Activated CD4-positive, alpha-beta memory T cell treated with anti-CD3 and anti-CD28 coated beads, Interleukin-2, amount 10 ng/mL, durations not matched to agents 7 days and 5 days (primary cell): ENCODE measurements at regions not wholly inside any gene's neighbourhood (a gene's known extent, or its start where the extent isn't known, plus 50 kb on each side); places are given as distances from the start of the nearest gene placed in this dataset.

Source experiments
- CTCF ChIA-PET: fragments of 350-600 bp; sonication (Branson Sonifier 250); formaldehyde crosslinking; loops from one replicate; lab custom pipeline; 2021; ENCODE audit warnings: antibody characterized with exemption, inconsistent platforms; lab: Charles Lee
- POLR2A ChIA-PET: fragments of 350-600 bp; sonication (Branson Sonifier 250); formaldehyde crosslinking; loops from one replicate; lab custom pipeline; 2021; ENCODE audit warnings: antibody characterized with exemption; lab: Charles Lee
- DNase-seq: peaks from one replicate; pipeline ENCODE4 v3.0.0-alpha.2; 2020
- H3K27ac Mint-ChIP-seq: one replicate; pipeline ENCODE4 v1.8.0; 2021; ENCODE audit warnings: mild to moderate bottlenecking, mixed read lengths
- H3K27me3 Mint-ChIP-seq: one replicate; pipeline ENCODE4 v1.8.0; 2021; ENCODE audit warnings: mixed read lengths
- H3K36me3 Mint-ChIP-seq: one replicate; pipeline ENCODE4 v1.8.0; 2021; ENCODE audit warnings: low read depth, mixed read lengths
- H3K4me1 Mint-ChIP-seq: one replicate; pipeline ENCODE4 v1.8.0; 2021; ENCODE audit warnings: mixed read lengths
- H3K4me3 Mint-ChIP-seq: one replicate; pipeline ENCODE4 v1.8.0; 2021; ENCODE audit warnings: mild to moderate bottlenecking, mixed read lengths
- H3K9me3 Mint-ChIP-seq: one replicate; pipeline ENCODE4 v1.8.0; 2021; ENCODE audit warnings: mixed read lengths

DNA sequence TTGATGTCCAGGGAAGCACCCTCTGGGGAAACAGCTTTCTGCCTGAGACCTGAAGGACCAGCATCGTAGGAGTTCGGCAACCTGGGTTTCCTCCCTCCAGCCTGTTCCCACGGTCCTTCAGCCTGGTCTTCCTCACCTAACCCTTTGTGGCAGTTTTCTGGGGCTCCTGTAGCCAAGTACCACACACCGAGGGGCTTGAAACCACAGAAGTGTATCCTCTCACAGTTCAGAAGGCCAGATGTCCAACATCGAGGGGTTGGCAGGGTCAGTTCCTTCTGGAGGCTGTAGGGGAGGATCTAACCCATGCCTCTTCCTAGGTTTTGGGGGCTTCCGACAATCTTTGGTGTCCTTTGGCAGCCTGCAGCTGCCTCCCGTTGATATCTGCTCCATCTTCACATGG is 381.0 kb upstream of the TNRC6C start:
- no peaks in the 10 kb centered on the region for H3K36me3 Mint-ChIP-seq
- ChIA-PET POLR2A (no interaction called here), CTCF (no interaction called here)
- peaks cover 33% of the 10 kb centered on the region for H3K27me3 Mint-ChIP-seq
- no peaks in the 10 kb centered on the region for H3K9me3 Mint-ChIP-seq
- no peak overlapping the region for H3K27ac Mint-ChIP-seq
- H3K4me1 Mint-ChIP-seq: peaks cover 7% of the 10 kb centered on the region
- H3K4me3 Mint-ChIP-seq: no peak overlapping the region
- DNase-seq: no peak

DNA sequence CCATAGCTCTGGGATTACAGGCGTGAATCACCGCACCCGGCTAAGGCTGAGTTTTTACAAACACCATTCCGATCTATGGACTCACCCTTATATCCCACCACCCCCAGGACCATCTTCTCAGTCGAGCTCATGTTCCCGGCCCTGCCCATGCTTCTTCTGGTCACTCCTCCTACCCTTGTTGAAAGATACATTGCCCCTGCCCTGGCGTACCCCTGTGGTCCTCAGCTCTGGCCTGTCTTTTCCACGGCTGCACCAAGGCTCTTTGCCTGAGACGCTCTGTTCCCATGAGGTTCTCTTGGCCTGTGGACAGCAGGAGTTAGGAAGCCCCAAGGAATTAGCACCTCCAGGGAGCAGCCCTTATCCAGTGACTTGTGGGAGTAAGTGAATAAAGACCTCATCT is 379.4 kb upstream of the TNRC6C start:
- Mint-ChIP-seq H3K36me3 (no peaks in the 10 kb centered on the region), H3K9me3 (no peaks in the 10 kb centered on the region), H3K27me3 (peaks cover 21% of the 10 kb centered on the region), H3K4me1 (peaks cover 7% of the 10 kb centered on the region), H3K27ac (no peak overlapping the region), H3K4me3 (no peak overlapping the region)
- DNase-seq: no peak
- ChIA-PET CTCF (no interaction called here), POLR2A (no interaction called here)

DNA sequence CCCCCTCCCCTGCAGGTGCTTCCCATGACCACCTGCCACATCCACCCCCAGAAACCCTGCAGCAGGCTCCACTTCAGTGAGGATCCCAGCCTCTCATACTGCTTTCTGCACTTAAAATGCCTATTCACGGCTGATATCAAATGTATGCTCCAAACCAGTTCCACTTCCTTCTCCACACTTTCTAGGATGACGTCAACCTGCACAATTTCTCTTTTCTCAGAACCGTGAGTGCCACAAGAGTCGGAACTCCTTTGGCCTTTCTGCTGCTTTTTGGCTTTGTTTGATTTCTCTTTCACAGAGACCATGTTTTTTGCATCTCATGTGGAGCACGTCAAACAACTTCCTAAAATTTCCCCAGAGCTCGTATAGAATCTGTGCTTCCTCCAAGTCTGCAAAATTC is 378.8 kb upstream of the TNRC6C start:
- Mint-ChIP-seq H3K9me3 (no peaks in the 10 kb centered on the region), H3K27me3 (peaks cover 18% of the 10 kb centered on the region), H3K36me3 (no peaks in the 10 kb centered on the region), H3K4me3 (no peak overlapping the region), H3K4me1 (peaks cover 7% of the 10 kb centered on the region), H3K27ac (no peak overlapping the region)
- ChIA-PET POLR2A (no interaction called here), CTCF (no interaction called here)
- DNase-seq: no peak

DNA sequence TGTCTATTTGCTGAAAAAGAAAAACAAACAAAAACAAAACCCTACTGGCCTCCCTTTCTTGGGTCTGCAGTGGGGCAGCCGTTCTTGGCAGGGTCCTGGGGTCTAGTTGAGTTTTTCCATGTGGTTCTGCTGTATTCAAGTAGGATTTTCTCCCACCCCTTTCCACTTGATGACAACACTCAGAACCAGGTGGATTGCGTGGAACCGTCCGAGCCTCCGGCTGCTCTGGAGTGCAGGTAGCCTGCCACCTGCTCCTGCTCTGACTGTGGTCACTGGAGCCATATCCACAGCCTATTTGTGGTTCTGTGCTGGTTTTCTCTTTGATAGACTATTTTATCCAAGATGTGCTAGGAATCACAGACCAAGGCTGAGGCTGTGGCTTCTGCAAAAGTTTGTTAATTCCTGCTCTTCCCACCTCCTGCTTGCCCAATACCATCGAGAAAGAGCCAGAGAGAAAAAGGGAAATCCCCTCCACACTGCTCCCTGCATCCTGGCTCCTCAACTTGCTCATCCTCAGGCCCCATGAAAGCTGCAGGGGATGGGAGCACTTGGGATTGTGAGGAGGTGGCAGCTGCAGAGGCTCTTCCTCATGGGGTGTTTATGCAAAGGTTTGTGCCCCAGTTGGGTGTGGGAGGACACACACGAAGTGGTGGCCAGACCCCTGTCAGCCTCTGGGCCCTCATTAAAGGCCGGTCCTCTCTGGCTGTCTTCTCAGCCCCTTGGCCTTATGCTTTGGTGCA is 377.8 kb upstream of the TNRC6C start:
- no peak for DNase-seq
- Mint-ChIP-seq H3K36me3 (no peaks in the 10 kb centered on the region), H3K9me3 (no peaks in the 10 kb centered on the region), H3K27ac (no peak overlapping the region), H3K4me3 (no peak overlapping the region), H3K27me3 (peaks cover 21% of the 10 kb centered on the region), H3K4me1 (peaks cover 7% of the 10 kb centered on the region)
- POLR2A ChIA-PET: no interaction called here
- CTCF ChIA-PET: no interaction called here

DNA sequence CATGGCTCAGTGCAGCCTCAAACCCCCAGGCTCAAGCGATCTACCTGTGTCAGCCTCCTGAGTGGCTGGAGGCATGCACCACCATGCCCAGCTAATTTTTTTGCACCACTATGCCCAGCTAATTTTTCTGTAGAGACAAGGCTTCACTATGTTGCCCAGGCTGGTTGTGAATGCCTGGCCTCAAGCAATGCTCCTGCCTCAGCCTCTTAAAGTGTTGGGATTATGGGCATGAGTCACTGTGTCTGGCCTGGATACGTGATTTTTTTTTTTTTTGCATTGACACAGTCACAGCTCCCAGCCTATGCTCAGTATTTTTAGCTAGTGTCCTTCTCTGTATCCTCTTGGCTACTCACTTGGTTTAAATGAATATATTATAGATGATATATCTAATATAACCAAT is 377.0 kb upstream of the TNRC6C start:
- POLR2A ChIA-PET: no interaction called here
- H3K27me3 Mint-ChIP-seq: peaks cover 27% of the 10 kb centered on the region
- H3K27ac Mint-ChIP-seq: no peak overlapping the region
- CTCF ChIA-PET: no interaction called here
- H3K4me1 Mint-ChIP-seq: peaks cover 7% of the 10 kb centered on the region
- no peak overlapping the region for H3K4me3 Mint-ChIP-seq
- H3K36me3 Mint-ChIP-seq: no peaks in the 10 kb centered on the region
- no peaks in the 10 kb centered on the region for H3K9me3 Mint-ChIP-seq
- no peak for DNase-seq

DNA sequence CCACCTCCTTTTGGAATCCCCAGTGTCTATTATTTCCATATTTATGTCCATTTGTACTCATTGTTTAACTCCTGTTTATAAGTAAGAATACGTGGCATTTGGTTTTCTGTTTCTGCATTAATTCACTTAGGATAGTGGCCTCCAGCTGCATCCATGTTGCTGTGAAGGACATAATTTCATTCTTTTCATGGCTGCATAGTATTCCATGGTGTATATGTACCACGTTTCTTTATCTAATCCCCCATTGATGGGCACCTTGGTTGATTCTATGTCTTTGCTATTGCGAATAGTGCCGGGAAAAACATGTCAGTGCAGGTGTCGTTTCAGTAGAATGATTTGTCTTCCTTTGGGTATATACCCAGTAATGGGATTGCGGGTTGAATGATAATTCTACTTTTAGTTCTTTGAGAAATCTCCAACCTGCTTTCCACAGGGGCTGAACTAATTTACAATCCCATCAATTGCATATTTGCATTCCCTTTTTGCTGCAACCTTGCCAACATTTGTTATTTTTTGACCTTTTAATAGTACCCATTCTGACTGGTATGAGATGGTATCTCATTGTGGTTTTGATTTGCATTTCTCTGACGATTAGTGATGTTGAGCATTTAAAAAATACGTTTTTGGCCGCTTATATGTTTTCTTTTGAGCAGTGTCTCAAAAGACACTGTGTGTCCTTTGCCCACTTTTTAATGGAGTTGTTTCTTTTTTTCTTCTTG is 373.2 kb upstream of the TNRC6C start:
- peaks cover 42% of the 10 kb centered on the region for H3K27me3 Mint-ChIP-seq
- no peak overlapping the region for H3K4me3 Mint-ChIP-seq
- no peak overlapping the region for H3K27ac Mint-ChIP-seq
- no peak for DNase-seq
- POLR2A ChIA-PET: no interaction called here
- CTCF ChIA-PET: no interaction called here
- H3K36me3 Mint-ChIP-seq: no peaks in the 10 kb centered on the region
- H3K4me1 Mint-ChIP-seq: peaks cover 2% of the 10 kb centered on the region
- peaks cover 8% of the 10 kb centered on the region for H3K9me3 Mint-ChIP-seq

DNA sequence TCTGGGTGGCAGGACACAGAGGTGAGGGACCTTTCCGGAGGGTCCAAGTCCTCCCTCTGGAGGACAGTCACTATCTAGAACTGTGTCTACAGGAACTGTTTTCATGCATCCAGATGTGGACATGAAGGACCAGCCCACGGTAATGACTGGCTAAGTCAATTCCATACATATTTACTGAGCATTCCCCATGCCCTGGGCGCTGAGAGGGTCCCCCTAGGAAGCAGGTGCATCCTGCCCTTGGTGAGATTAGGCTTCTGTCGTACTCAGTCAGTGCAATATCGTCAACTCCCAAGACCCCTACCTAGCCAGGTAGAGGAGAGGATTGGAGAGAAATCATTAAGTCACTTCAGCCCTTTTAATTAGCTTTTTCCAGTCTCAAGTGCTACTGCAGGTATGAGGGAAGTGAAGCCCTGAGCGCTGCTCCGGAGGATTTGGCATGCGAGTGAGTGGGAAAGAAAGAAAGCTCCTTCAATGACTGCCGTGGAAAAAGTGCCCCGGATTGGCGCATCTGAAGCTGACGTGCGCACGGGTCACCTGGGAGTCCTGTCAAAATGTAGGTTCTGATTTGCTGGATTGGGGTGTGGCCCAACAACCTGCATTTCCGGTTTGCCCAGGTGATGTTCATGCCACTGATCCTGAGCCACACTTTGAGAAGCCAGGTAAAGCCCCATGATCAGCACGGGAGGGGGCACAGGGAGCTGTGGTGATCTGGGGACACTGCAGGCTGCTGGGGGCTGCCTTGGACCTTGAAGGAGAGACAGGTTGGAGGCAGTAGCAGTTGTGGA is 367.4 kb upstream of the TNRC6C start:
- H3K27me3 Mint-ChIP-seq: peaks cover 64% of the 10 kb centered on the region
- H3K9me3 Mint-ChIP-seq: peaks cover 8% of the 10 kb centered on the region
- DNase-seq: no peak
- CTCF ChIA-PET: interaction anchor here (1.1 kb wide), 1 partner anchor 13 kb away, joined by 3 read pairs; no protein-coding TSS in a partner anchor
- peaks cover 18% of the 10 kb centered on the region for H3K4me1 Mint-ChIP-seq
- no peak overlapping the region for H3K27ac Mint-ChIP-seq
- POLR2A ChIA-PET: no interaction called here
- H3K36me3 Mint-ChIP-seq: no peaks in the 10 kb centered on the region
- H3K4me3 Mint-ChIP-seq: no peak overlapping the region

DNA sequence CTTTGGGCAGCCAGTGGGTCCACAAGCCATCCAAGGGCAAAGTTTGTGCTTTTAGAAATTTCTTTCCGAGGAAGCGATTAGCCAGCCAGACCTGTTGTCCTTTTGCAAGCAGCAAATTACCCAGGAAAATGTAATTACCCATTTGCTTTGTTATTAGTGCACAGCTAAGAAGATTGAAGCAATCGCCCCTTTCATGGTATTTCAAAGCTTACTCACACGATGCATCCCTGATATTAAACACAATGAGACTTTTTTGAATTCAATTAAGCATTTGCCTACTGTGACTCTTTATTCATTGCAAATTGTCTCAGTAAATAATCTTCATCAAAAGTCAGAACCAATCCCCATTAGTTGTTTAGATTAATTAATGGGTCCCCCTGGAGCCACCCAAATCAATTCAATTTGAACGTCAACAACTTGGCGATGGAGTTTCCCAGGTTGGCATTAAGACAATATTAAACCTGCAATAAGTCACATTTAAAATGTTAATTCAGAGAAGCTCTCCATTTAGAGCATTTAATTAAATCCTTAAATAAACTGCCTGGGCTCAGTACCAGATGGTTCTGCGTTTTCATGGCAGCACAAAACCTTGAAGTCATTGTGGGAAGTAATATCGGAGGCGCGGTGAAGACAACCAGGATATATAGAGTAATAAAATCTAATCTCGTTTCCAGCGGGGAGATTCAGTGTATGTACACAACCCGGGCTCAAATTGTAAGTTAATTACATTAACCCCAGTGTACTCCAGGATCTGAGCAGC is 366.2 kb upstream of the TNRC6C start:
- H3K27me3 Mint-ChIP-seq: peaks cover 55% of the 10 kb centered on the region
- ChIA-PET CTCF (no interaction called here), POLR2A (no interaction called here)
- H3K9me3 Mint-ChIP-seq: peaks cover 4% of the 10 kb centered on the region
- no peak overlapping the region for H3K27ac Mint-ChIP-seq
- no peaks in the 10 kb centered on the region for H3K36me3 Mint-ChIP-seq
- no peak overlapping the region for H3K4me3 Mint-ChIP-seq
- H3K4me1 Mint-ChIP-seq: peaks cover 18% of the 10 kb centered on the region
- DNase-seq: no peak

DNA sequence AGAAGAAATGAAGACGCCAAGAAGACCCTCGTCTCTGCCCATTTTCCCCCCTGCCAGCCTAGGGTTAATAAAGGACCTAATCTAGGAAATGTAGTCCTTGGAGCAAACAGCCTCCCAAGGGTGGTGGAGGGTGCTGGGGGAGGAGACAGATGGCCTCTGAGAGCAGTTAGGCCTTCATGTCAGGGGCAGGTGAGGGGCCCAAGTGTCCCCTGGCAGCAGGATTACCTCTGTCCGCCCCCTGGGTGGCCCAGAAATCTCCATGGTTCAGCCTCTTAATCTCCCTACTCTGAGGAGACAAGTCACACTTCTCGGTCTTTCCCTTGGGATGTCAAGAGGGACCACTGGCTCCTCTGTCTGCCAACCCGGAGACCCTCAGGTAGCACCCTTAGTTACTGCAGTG is 365.4 kb upstream of the TNRC6C start:
- Mint-ChIP-seq H3K27ac (no peak overlapping the region), H3K27me3 (peaks cover 51% of the 10 kb centered on the region), H3K9me3 (no peaks in the 10 kb centered on the region), H3K4me1 (peaks cover 18% of the 10 kb centered on the region), H3K4me3 (no peak overlapping the region), H3K36me3 (no peaks in the 10 kb centered on the region)
- DNase-seq: no peak
- ChIA-PET CTCF (interaction anchor here (1.3 kb wide), 1 partner anchor 50 kb away, joined by 4 read pairs; no protein-coding TSS in a partner anchor), POLR2A (no interaction called here)

DNA sequence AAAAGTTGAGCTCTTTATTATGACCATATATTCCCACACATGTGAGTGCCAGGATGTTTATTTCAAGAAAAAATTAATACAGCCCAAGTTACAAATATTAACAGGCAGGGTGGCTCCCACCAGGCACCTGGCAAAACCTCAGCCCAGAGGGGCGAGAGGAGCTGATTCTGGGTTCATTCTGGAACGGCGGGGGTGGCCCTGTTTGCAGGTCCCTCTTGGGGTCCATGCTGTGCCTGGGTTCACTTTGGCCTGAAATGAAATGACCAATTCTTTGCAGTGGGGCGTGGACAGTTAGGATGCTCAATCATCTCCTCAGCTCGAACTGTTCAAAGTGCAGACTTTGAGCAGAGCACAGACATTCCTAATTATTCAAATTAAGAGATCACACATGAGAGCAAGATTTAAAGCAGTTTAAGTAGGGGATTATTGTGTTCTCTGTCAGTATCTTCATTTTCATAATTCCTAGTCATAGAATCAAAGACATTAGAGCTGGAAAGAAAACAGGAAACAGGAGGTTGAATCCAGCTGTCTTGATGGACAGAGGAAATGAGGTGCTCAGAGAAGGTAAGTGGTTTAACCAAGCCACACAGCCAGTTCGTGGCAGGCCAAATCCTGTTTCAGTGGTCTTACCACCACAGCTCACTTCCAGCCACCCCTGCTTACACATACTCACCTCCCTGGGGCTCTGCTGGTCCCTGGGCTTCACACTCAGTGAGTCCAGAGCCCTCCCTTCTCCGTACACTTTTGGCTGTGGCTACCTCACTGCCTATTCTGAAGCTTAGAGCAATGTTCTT is 363.9 kb upstream of the TNRC6C start:
- Mint-ChIP-seq H3K4me3 (no peak overlapping the region), H3K4me1 (peaks cover 18% of the 10 kb centered on the region), H3K9me3 (no peaks in the 10 kb centered on the region), H3K27ac (no peak overlapping the region), H3K36me3 (no peaks in the 10 kb centered on the region), H3K27me3 (peaks cover 54% of the 10 kb centered on the region)
- CTCF ChIA-PET: interaction anchor here (1.3 kb wide), 1 partner anchor 52 kb away, joined by 4 read pairs; no protein-coding TSS in a partner anchor
- POLR2A ChIA-PET: interaction anchor here (0.5 to 1.1 kb wide), 3 partner anchors 73 to 710 kb away, joined by 3 read pairs; no protein-coding TSS in a partner anchor
- DNase-seq: peak; percentile 52

DNA sequence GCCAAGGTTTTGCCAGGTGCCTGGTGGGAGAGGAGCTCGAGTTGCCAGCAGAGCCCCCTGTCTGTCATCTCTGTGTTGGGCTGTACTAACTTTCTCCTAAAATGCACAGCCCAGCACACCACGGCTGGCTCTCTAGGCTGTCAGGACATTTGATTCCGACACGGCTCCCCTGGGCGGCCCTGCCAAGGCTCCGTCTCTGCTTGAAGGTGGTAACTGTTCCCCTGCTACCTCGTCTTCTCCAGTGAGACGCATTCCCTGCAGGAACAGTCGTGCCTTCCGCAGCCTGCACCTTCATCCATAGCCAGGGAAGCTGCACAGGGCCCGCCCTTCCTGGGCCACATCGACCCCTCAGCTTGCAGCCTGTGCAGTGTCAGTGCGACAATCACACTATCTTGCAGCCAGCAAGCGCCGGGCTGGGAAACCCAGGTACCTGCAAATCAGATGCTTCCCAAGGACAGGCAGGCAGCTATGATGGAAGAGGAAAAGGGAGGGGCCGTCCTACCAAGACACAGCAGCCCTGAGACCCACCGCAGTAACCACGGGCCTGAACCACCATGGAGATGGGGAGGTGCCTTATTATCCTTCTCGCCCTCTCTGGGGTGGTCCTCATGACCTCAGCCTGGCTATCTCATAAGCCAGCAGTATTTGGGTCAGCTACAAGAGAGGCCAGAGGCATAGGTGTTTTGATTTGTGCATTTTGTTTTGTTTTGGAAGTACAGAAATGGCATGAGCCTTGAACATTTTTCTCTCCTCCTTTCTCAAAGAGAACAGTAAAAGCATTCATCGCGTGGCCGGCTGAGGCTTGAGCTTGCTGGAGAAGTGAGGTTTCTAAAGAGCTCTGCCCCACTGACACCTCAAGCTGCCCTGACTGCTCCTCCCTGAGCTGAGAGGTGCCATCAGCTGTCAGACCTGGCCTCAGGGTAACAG is 361.7 kb upstream of the TNRC6C start:
- ChIA-PET CTCF (no interaction called here), POLR2A (no interaction called here)
- H3K27ac Mint-ChIP-seq: no peak overlapping the region
- H3K4me3 Mint-ChIP-seq: no peak overlapping the region
- peaks cover 47% of the 10 kb centered on the region for H3K27me3 Mint-ChIP-seq
- DNase-seq: no peak
- no peaks in the 10 kb centered on the region for H3K36me3 Mint-ChIP-seq
- peaks cover 18% of the 10 kb centered on the region for H3K4me1 Mint-ChIP-seq
- no peaks in the 10 kb centered on the region for H3K9me3 Mint-ChIP-seq
